ENCODE measurements at regions not wholly inside any gene's neighbourhood (a gene's known extent, or its start where the extent isn't known, plus 50 kb on each side); places are given as distances from the start of the nearest gene placed in this dataset.

- POLR2A ChIA-PET: no interaction called here
- Histone ChIP-seq H3K27me3 (ENCODE audit: control insufficient read depth, insufficient read depth, low read length) (no peaks in the 10 kb centered on the region), H3K4me3 (ENCODE audit: low read depth, low read length) (no peak overlapping the region), H3K36me3 (ENCODE audit: control insufficient read depth, insufficient read depth, low read length) (no peaks in the 10 kb centered on the region)
- CTCF ChIA-PET: no interaction called here
- no peak for DNase-seq (ENCODE audit: low read depth)
- no peak for TF ChIP-seq CTCF (IDR thresholded peaks at IDR 0.05; ENCODE audit: insufficient read depth, low read depth, low read length)
Measured at GRCh38 chr10:28929942-28930341, 252.6 kb downstream of the BAMBI start.

GRCh38 chr10:28930514-28931495 lies 253.5 kb downstream of the BAMBI start:
- H3K36me3 ChIP-seq (ENCODE audit: control insufficient read depth, insufficient read depth, low read length): no peaks in the 10 kb centered on the region
- no peaks in the 10 kb centered on the region for H3K27me3 ChIP-seq (ENCODE audit: control insufficient read depth, insufficient read depth, low read length)
- POLR2A ChIA-PET: no interaction called here
- H3K4me3 ChIP-seq (ENCODE audit: low read depth, low read length): no peak overlapping the region
- TF ChIP-seq CTCF (IDR thresholded peaks at IDR 0.05; ENCODE audit: insufficient read depth, low read depth, low read length): no peak
- no peak for DNase-seq (ENCODE audit: low read depth)
- CTCF ChIA-PET: interaction anchor here (1.2 kb wide), 1 partner anchor 10 kb away, joined by 3 read pairs; no protein-coding TSS in a partner anchor

- DNase-seq (ENCODE audit: low read depth): no peak
- POLR2A ChIA-PET: no interaction called here
- CTCF ChIA-PET: no interaction called here
- H3K36me3 ChIP-seq (ENCODE audit: control insufficient read depth, insufficient read depth, low read length): no peaks in the 10 kb centered on the region
- TF ChIP-seq CTCF (IDR thresholded peaks at IDR 0.05; ENCODE audit: insufficient read depth, low read depth, low read length): no peak
- H3K27me3 ChIP-seq (ENCODE audit: control insufficient read depth, insufficient read depth, low read length): peaks cover 8% of the 10 kb centered on the region
- no peak overlapping the region for H3K4me3 ChIP-seq (ENCODE audit: low read depth, low read length)
Measured at GRCh38 chr10:28935061-28935460, 257.7 kb downstream of the BAMBI start.

- Histone ChIP-seq H3K36me3 (ENCODE audit: control insufficient read depth, insufficient read depth, low read length) (no peaks in the 10 kb centered on the region), H3K4me3 (ENCODE audit: low read depth, low read length) (no peak overlapping the region), H3K27me3 (ENCODE audit: control insufficient read depth, insufficient read depth, low read length) (peaks cover 8% of the 10 kb centered on the region)
- DNase-seq (ENCODE audit: low read depth): no peak
- ChIA-PET CTCF (no interaction called here), POLR2A (no interaction called here)
- no peak for TF ChIP-seq CTCF (IDR thresholded peaks at IDR 0.05; ENCODE audit: insufficient read depth, low read depth, low read length)
Measured at GRCh38 chr10:28937959-28938358, 260.6 kb downstream of the BAMBI start.

- ChIA-PET CTCF (interaction anchor here (0.7 kb wide), 1 partner anchor 53 kb away, joined by 4 read pairs; no protein-coding TSS in a partner anchor), POLR2A (no interaction called here)
- H3K27me3 ChIP-seq (ENCODE audit: control insufficient read depth, insufficient read depth, low read length): peaks cover 8% of the 10 kb centered on the region
- TF ChIP-seq CTCF (IDR thresholded peaks at IDR 0.05; ENCODE audit: insufficient read depth, low read depth, low read length): no peak
- DNase-seq (ENCODE audit: low read depth): no peak
- H3K4me3 ChIP-seq (ENCODE audit: low read depth, low read length): no peak overlapping the region
- H3K36me3 ChIP-seq (ENCODE audit: control insufficient read depth, insufficient read depth, low read length): no peaks in the 10 kb centered on the region
Measured at GRCh38 chr10:28938745-28939144, 261.4 kb downstream of the BAMBI start.

Measured in BJ (cell line).